ENCODE measurements at regions not wholly inside any gene's neighbourhood (a gene's known extent, or its start where the extent isn't known, plus 50 kb on each side); places are given as distances from the start of the nearest gene placed in this dataset.

DNA sequence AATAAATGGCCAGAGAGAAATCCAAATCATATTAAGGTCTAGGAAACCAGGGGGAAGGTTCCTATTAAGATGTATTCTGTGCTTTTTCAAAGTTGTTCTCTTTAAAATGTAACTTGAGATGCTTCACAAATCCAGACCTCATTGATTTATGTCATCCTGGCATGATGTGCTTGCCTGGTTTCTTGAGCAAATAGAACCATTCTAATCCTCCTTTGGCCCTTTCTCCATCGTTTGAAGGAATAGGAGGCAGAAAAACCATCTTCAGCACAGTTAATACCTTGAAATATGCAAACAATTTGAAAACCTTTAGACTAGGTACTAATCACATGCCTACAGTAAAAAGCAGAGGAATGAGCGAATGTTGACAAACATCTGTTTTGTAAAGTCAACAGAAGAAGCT is 202.2 kb upstream of the CXorf66 start:
- Histone ChIP-seq H3K4me3 (ENCODE audit: low read depth in 1 of 3, low read length in 3 of 3) (no peak overlapping the region), H3K27me3 (ENCODE audit: control insufficient read depth in 4 of 4, insufficient read depth in 4 of 4, low read length in 3 of 4) (no peaks in the 10 kb centered on the region), H3K4me1 (ENCODE audit: control insufficient read depth in 4 of 4, insufficient read depth in 4 of 4, low read length in 3 of 4) (no peaks in the 10 kb centered on the region), H3K9me3 (ENCODE audit: control insufficient read depth in 4 of 4, low read length in 3 of 4) (peaks cover 0 to 4% (median 0%) of the 10 kb centered on the region in 4 donors), H3K9ac (ENCODE audit: low read depth in 1 of 2, low read length in 2 of 2) (no peak overlapping the region), H3K36me3 (ENCODE audit: control insufficient read depth in 4 of 4, insufficient read depth in 3 of 4, low read depth in 1 of 4, low read length in 3 of 4) (no peaks in the 10 kb centered on the region), H3K27ac (ENCODE audit: low read depth in 1 of 2, low read length in 2 of 2) (no peak overlapping the region)
- no peak for TF ChIP-seq GABPA (IDR thresholded peaks at IDR 0.05 in 1 of 2, conservative IDR thresholded peaks at IDR 0.05 in 1 of 2)
- no peak for TF ChIP-seq YY1 (IDR thresholded peaks at IDR 0.05)
- no peak for TF ChIP-seq TAF1 (conservative IDR thresholded peaks at IDR 0.05)
- TF ChIP-seq JUND (IDR thresholded peaks at IDR 0.05), result no peak
- no peak for TF ChIP-seq HNF4A (conservative IDR thresholded peaks at IDR 0.05)
- no peak for TF ChIP-seq RXRA (IDR thresholded peaks at IDR 0.05)
- no peak for TF ChIP-seq EGR1 (IDR thresholded peaks at IDR 0.05; ENCODE audit: low read depth in 2 of 2)
- no peak for TF ChIP-seq NR2F2 (IDR thresholded peaks at IDR 0.05)
- no peak for TF ChIP-seq RAD21 (IDR thresholded peaks at IDR 0.05)
- TF ChIP-seq HNF4G (IDR thresholded peaks at IDR 0.05), result no peak
- TF ChIP-seq, protein P1, sequence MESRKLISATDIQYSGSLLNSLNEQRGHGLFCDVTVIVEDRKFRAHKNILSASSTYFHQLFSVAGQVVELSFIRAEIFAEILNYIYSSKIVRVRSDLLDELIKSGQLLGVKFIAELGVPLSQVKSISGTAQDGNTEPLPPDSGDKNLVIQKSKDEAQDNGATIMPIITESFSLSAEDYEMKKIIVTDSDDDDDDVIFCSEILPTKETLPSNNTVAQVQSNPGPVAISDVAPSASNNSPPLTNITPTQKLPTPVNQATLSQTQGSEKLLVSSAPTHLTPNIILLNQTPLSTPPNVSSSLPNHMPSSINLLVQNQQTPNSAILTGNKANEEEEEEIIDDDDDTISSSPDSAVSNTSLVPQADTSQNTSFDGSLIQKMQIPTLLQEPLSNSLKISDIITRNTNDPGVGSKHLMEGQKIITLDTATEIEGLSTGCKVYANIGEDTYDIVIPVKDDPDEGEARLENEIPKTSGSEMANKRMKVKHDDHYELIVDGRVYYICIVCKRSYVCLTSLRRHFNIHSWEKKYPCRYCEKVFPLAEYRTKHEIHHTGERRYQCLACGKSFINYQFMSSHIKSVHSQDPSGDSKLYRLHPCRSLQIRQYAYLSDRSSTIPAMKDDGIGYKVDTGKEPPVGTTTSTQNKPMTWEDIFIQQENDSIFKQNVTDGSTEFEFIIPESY (IDR thresholded peaks at IDR 0.05), result no peak
- TF ChIP-seq FOXA2 (IDR thresholded peaks at IDR 0.05), result no peak
- TF ChIP-seq, protein P2, sequence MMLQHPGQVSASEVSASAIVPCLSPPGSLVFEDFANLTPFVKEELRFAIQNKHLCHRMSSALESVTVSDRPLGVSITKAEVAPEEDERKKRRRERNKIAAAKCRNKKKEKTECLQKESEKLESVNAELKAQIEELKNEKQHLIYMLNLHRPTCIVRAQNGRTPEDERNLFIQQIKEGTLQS (IDR thresholded peaks at IDR 0.05), result no peak
- TF ChIP-seq, protein P3, sequence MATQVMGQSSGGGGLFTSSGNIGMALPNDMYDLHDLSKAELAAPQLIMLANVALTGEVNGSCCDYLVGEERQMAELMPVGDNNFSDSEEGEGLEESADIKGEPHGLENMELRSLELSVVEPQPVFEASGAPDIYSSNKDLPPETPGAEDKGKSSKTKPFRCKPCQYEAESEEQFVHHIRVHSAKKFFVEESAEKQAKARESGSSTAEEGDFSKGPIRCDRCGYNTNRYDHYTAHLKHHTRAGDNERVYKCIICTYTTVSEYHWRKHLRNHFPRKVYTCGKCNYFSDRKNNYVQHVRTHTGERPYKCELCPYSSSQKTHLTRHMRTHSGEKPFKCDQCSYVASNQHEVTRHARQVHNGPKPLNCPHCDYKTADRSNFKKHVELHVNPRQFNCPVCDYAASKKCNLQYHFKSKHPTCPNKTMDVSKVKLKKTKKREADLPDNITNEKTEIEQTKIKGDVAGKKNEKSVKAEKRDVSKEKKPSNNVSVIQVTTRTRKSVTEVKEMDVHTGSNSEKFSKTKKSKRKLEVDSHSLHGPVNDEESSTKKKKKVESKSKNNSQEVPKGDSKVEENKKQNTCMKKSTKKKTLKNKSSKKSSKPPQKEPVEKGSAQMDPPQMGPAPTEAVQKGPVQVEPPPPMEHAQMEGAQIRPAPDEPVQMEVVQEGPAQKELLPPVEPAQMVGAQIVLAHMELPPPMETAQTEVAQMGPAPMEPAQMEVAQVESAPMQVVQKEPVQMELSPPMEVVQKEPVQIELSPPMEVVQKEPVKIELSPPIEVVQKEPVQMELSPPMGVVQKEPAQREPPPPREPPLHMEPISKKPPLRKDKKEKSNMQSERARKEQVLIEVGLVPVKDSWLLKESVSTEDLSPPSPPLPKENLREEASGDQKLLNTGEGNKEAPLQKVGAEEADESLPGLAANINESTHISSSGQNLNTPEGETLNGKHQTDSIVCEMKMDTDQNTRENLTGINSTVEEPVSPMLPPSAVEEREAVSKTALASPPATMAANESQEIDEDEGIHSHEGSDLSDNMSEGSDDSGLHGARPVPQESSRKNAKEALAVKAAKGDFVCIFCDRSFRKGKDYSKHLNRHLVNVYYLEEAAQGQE (IDR thresholded peaks at IDR 0.05), result no peak
- TF ChIP-seq FOXA1 (IDR thresholded peaks at IDR 0.05), result no peak
- DNase-seq (ENCODE audit: low spot score), result no peak
- WGBS, result 45% methylated on average over 2 of the region's 2 CpGs

DNA sequence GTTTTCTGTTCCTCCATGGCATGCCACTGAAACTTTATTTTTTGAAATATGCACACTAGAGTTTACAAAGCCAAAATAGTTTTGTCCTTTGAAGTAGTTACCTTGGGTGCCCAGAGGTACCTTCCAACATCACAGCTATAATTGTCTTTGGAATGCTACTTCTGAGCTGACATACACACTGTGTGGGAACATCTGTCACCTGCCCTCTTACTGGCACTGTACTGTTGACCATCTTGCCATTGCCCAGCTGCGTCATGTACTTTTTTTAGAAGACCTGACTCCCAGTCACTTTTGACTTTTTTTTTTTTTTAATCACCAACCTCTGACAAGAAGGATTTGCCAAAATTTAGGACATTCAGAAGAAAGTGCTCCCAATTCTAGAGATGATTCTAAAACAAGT is 200.5 kb upstream of the CXorf66 start:
- Histone ChIP-seq H3K4me1 (ENCODE audit: control insufficient read depth in 4 of 4, insufficient read depth in 4 of 4, low read length in 3 of 4) (no peaks in the 10 kb centered on the region), H3K27me3 (ENCODE audit: control insufficient read depth in 4 of 4, insufficient read depth in 4 of 4, low read length in 3 of 4) (no peaks in the 10 kb centered on the region), H3K9me3 (ENCODE audit: control insufficient read depth in 4 of 4, low read length in 3 of 4) (no peaks in the 10 kb centered on the region), H3K9ac (ENCODE audit: low read depth in 1 of 2, low read length in 2 of 2) (no peak overlapping the region), H3K4me3 (ENCODE audit: low read depth in 1 of 3, low read length in 3 of 3) (no peak overlapping the region), H3K27ac (ENCODE audit: low read depth in 1 of 2, low read length in 2 of 2) (no peak overlapping the region), H3K36me3 (ENCODE audit: control insufficient read depth in 4 of 4, insufficient read depth in 3 of 4, low read depth in 1 of 4, low read length in 3 of 4) (no peaks in the 10 kb centered on the region)
- DNase-seq (ENCODE audit: low spot score), result no peak
- WGBS, result 78% methylated on average over 1 of the region's 1 CpG
- TF ChIP-seq, protein P2 (IDR thresholded peaks at IDR 0.05), result no peak
- TF ChIP-seq, protein P4, sequence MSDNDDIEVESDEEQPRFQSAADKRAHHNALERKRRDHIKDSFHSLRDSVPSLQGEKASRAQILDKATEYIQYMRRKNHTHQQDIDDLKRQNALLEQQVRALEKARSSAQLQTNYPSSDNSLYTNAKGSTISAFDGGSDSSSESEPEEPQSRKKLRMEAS (IDR thresholded peaks at IDR 0.05), result no peak
- TF ChIP-seq, protein P3 (IDR thresholded peaks at IDR 0.05), result no peak
- TF ChIP-seq, protein P1 (IDR thresholded peaks at IDR 0.05), result no peak
- no peak for TF ChIP-seq YY1 (IDR thresholded peaks at IDR 0.05)
- no peak for TF ChIP-seq FOXA1 (IDR thresholded peaks at IDR 0.05)
- no peak for TF ChIP-seq EGR1 (IDR thresholded peaks at IDR 0.05; ENCODE audit: low read depth in 2 of 2)
- TF ChIP-seq FOXA2 (IDR thresholded peaks at IDR 0.05), result no peak
- no peak for TF ChIP-seq SP1 (IDR thresholded peaks at IDR 0.05)
